COLO829 (cell line): ENCODE measurements at regions not wholly inside any gene's neighbourhood (a gene's known extent, or its start where the extent isn't known, plus 50 kb on each side); places are given as distances from the start of the nearest gene placed in this dataset.

Experiments used
- DNase-seq: peaks from one replicate; pipeline ENCODE4 v3.0.0; 2012; ENCODE audit warnings: low spot score

DNA sequence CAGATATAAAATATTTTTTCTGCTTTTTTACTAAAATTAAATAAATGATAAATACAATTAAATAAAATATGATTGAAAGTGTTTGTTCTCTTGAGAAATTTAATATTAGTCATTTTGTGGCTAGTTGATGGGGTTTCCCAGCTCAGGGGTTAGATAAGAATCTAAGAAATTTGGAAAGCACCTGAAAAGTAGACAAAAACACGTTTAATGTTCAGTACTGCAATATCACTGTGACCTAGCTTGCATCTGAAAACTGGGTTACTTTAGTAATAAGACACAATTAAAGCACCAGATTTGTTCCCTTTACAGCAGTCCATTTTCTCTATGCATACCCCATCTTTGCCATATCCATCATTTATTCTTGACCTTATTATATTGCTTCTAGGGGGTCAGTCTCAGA, 1454.8 kb upstream of the SPRY2 start:
- DNase-seq, result no peak

DNA sequence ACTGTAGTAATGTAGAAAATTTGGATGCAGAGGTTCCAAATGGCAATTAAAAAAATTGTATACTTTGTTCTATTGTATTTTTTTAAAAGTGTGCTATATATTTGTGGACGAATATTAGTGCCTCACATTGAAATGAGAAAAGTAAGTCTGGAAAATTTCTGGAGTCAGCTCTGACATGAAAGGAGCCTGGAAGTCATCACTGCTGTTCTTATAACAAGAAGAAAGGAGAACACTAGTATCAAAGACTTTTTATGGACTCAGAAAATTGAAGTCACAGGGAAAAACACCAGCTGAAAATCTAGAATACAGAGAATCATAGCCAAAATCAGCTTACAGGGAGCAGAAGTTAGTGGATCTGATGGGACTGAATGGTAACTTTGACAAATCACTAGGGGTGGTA, 1450.7 kb upstream of the SPRY2 start:
- DNase-seq, result no peak

DNA sequence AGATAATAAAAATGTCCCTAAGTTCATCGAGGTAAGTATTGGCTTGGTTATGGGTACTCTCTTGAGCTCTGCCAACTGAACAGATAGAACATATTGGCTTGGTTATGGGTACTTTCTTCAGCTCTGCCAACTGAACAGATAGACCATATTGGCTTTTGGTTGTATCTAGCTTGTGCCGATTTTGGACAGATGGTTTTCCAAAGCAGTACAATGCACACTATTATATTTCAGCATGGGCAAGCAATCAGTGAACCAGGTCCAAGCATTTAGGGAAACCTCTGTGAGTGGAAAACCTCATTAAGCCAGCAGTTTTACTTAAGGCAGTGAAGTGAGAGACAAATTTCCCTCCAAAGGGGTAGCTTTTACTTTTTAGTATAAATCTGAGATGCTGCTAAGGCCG, 1440.5 kb upstream of the SPRY2 start:
- no peak for DNase-seq

DNA sequence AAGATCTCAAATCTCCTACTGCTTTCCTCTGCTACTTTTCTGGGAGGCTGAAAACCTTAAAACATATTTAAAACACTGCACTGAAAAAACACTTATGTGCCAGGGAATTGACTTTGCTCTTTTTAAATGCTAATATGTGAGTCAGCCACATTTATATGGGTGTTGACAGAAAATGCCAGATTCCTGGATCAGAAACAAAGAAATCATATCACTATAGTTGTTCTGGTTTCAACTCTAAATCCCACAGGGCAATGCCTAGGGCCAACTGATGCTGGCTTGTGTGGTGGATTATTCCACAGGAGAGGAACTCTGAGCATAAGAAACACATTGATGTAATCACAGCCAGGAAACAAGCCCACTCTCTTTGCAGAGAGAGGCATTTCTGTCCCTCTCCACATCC, 1439.0 kb upstream of the SPRY2 start:
- DNase-seq, result peak; percentile 68

DNA sequence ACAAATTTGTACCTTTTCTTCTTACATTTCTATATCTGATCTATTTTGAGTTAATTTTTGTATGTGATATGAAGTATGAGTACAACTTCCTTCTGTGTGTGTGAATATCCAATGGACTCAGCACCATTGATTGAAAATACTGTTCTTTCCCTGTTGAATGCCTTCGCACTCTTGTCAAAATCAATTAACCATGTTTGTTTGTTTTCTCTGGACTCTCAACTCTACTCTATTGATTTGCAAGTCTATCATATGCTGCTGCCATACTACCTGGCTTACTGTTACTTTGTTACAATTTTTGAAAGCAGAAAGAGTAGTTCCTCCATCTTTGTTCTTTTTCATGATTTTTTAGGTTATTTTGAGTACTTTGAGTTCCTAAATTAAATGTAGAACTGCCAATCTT, 1437.4 kb upstream of the SPRY2 start:
- no peak for DNase-seq

DNA sequence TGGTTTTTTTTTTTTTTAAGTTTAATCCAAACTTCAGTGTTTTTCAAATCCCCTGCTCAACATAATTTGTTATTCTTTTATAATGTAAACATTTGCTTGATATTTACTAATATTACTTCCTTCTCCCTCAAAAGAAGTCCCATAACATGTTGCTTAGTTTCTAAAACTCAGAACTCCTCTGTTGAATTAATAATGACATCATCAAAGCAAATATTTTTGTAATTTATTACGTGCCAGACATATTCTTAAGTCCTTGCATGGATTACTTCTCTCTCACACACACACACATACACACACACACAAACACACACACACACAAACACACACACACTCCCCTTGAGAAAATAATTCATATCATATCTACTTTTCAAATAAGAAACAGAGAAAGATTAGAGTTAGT, 1432.3 kb upstream of the SPRY2 start:
- no peak for DNase-seq

DNA sequence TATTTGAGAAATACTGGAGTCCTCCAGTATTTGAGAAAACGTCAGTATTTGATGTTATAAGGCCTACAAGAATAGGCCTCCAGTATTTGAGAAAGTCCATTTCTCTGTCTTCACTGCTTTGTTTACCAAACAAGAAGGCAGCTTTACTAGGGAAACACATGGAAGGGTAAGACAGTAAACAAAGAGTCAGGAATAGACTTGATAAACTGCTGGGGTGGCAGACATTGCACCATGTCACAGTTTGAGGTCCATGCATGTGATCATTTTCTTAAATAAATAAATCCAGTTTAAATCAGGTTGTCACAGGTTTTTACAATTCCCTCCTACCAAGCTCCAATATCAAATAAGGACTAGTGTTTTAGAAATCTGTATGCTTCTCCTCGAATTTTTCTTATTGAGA, 1431.0 kb upstream of the SPRY2 start:
- no peak for DNase-seq

DNA sequence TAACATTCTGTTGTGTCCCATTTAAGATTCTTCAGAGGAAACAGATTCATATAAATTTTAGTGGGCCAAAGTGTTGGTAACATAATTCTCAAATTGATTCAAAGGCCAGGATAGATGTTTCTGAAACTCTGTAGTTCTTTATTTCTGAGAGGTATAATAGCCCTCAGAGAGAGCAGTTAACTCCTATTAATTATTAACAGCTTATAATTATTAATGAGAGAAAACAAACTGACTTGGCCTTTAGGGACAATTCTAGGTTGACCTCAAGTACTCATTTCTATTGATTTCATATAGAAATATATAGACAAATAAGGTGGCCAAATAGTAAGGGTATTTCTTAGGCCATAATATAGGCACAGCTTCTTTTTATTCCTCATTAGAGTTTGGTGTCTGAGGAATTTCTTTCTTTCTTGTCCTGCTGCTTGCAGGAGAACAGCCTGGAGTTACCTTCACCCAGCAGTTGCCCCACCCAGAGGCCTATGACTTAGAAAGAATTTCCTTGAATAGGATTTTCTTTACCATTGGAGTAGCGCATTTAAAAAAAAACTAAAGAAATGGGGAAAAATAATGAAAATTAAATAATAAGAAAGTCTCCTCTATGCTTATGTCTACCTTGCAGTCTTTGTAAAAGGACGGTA, 1430.1 kb upstream of the SPRY2 start:
- no peak for DNase-seq

DNA sequence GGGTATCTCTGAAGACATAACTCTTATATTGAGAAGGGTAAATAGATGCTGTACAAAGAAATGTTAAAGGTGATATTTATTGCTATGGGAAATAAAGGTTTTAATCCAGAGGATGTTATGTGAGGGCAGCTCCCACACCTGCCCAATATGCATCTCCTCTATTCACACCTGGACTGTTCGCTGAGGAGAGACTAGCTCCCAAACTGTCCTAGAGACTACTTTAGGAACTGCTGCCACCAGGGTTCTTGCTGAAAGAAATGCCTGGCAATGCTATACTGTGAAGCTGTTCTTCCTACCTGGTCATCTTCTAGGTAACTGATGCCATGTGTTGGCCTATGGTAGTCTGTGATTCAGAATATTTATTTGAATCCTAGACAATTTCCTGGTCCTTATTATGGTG, 1421.5 kb upstream of the SPRY2 start:
- no peak for DNase-seq

DNA sequence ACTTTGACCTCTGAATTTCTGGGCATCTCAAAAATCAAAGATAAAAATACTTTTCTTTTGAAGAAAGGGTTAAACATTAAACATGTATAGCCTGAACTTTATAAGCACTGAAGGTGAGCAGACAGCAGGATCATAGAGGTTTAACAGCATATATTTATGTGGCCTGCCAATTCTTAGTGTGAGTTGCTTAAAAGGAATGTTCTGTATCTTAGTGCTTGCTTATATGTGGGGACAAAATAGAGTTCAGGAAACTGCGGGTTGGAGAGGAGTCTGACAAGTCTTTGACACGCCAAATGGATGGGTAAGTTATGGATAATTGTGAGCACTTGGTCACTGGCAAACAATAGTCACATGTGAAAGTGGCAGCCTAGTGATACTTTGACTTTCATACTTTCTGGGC, 1419.4 kb upstream of the SPRY2 start:
- DNase-seq, result no peak

DNA sequence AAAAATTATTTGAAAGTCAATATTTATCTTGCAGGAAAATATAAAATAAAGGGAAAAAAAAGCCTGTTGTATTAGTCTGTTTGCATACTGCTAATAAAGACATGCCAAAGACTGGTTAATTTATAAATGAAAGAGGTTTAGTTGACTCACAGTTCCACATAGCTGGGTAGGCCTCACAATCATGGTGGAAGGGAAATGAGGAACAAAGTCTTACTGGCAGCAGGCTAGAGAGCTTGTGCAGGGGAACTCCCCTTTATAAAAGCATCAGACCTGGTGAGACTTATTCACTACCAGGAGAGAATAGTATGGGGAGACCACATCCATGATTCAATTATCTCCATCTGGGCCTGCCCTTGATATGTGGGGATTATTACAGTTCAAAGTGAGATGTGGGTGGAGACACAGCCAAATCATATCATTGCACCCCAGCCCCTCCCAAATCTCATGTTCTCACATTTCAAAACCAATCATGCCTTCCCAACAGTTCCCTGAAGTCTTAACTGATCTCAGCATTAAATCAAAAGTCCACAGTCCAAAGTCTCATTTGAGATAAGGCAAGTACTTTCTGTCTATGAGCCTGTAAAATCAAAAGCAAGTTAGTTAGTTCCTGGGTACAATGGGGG, 1416.5 kb upstream of the SPRY2 start:
- no peak for DNase-seq

DNA sequence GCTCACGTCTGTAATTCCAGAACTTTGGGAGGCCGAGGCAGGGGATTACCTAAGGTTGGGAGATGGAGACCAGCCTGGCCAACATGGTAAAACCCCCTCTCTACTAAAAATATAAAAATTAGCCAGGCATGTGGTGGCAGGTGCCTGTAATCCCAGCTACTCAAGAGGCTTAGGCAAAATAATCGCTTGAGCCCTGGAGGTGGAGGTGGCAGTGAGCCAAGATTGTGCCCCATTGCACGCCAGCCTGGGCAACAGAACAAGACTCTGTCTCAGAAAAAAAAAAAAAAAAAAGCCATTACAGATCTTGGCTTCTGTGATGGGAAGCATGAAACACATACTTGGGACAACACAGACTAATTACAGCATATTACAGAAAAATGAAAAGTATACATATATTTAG, 1404.5 kb upstream of the SPRY2 start:
- no peak for DNase-seq

DNA sequence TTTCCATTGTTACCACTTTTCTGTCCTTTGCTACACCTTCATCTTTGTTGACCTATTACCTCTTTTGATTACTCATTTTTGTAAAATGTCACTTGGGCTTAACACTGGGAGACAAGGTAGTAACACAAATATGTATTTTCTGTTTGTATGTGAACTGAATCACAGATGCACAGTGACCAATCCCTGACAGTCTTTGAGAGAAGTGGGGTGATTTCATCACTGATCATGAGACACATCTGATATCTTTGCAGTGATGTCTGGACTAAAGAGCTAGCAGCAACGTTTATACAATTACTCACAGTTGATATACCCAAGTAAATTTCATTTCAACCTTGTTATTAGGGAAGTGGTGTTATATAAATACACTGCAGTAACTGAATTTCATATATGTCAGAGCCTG, 1397.4 kb upstream of the SPRY2 start:
- no peak for DNase-seq

DNA sequence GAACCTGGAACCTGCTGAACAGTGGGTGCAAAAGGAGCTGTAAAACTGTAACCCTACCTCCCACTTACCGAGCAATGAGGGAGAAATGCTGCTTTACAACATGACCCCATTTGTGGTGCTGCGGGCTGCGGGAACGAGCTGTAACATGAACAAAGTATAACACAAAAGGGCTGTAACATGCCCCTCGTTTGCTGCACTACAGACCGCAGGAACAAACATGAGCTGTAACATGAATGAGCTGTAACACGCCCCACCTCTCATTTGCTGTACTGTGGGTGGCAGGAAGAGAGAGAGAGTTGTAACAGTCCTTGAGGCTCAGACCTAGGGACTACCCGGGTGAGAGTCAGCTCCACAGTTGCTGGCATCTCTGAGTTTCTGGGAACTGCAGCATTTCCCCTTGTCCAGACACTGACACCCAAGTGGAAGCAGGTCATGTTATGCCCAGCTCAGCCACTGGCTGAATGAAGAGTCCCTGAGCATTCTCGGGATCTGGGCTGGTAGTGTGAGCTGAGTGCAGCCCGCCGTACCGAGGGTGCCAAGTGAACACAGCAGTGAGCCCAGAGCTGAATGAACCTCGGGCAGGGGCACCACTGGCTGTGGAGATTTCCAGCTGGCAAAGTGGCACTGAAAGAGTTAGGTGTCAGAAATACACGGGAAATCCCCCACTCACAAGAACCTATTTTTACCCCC, 1385.3 kb upstream of the SPRY2 start:
- no peak for DNase-seq

DNA sequence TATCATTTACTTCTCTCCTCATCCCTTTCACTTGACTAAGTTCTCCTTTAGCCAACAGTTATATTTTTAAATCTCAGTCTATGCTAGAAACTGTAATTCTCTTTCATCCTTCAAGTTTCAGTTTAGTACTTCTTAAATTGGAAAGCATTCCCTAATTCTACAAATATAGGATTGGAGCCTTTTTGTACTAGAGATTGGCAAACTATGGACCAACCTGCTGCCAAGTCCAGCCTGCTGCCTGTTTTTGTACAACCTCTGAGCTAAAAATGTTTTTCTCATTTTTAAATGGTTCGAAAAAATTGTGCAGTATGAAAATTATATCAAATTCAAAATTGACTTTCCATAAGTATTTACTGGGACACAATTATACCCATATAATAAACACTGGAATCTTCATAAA, 1381.5 kb upstream of the SPRY2 start:
- no peak for DNase-seq

DNA sequence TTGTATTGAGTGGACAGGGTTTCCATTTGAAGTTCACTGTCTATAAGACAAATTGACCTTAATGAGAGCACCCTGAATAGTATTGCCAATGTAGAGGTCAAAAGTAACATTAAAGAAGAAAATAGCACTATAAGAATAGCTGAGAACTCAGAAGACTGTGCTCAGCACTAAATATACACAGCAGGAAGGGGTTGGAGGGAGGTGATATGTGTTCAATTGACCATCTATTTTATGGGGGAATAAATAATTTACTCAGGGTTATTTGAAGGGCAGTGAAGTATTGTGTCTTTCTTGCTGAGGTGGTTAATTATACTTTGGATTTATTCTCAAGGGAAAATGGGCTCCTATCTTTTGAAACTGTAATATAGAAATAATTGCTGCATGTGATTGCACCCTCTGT, 1380.5 kb upstream of the SPRY2 start:
- no peak for DNase-seq

DNA sequence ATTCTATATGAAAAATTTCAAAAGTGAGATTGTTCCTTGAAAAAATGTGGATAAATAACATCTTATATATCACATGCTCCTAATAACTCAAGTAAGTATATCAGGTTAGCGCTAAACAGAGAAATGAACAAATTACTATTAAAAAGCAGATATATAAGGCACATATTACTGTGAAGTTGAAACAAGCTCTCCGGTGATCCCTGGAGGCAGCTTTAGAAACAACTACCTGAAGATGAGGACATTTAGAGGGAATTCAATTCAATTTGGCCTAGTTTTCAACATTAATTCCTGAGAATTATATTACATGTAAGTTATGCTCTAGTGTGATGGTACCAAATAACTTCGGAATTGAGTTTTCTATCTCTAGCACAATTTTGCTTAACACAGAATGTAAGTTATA, 1373.6 kb upstream of the SPRY2 start:
- DNase-seq, result no peak

DNA sequence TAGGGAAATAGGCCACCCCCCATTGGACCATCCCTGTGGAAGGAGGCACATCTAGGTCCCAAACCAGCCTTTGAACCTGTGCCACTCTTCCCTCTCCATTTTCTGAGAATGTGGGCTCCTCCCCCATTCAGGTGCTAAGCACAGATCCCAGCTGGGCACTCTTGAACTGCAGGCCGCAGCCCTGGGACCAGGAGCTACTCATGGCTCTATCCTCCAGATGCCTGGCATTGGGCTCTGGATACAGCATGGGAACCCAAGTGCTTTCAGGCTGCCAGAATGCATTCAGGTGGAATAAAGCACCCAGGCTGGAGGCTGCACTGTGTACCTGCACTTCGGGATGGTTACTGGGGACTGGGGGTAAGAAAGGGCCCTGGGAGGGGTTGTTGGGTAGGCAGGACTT, 1372.3 kb upstream of the SPRY2 start:
- no peak for DNase-seq

DNA sequence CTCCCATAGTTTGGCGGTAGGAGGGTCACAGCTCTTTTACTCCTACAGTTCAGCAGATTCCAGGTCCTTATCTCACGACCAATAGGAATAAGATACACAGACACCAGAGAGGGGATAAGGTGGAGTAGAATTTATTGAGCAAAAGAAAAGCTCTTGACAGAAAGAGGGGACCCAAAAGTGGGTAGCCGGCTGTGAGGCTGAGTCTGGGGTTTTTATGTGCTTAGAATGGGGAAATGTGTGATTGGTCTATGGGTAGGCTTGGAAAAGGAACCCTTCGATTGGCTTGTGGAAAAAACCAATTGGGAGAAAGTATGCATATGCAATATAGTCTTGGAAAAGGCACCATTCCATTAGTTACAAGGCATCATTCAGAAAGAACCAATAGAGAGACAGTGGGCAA, 1356.9 kb upstream of the SPRY2 start:
- no peak for DNase-seq

DNA sequence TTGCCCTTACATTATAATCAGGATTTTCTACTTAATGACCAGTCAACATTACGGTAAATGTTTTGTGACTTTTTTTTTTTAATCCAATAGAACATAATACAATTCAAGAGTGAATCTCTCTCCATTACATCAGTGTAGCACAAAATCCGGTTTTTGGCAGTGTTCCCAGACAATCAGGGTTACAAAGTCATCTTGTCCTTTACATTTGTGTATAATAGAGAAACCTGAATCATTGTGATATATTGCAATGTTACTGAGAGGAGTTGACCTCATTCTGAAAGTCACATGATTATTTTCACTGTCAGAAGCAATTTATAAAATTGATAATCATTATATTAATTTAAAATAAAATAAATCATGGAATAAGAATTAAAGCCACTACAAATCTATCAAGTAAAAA, 1346.0 kb upstream of the SPRY2 start:
- peak; percentile 1 for DNase-seq

DNA sequence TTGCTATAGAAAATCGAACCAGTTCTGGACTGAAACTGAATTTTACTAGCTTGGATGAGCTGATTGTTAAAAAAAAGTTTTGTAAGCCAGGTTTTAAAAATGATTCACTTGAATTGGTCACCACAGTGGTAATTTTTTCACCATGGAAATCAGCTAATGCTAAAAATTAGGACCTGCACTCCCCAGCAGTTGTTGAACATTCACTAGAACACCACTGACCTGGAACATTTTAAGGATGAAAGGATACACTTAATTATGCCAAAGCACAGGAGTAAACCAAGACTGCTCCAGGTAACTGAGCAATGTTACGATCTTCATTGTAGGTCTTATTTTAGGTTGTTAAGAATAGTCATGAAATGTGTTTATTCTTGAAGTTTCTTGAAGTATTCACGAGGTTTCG, 1342.6 kb upstream of the SPRY2 start:
- DNase-seq, result no peak

DNA sequence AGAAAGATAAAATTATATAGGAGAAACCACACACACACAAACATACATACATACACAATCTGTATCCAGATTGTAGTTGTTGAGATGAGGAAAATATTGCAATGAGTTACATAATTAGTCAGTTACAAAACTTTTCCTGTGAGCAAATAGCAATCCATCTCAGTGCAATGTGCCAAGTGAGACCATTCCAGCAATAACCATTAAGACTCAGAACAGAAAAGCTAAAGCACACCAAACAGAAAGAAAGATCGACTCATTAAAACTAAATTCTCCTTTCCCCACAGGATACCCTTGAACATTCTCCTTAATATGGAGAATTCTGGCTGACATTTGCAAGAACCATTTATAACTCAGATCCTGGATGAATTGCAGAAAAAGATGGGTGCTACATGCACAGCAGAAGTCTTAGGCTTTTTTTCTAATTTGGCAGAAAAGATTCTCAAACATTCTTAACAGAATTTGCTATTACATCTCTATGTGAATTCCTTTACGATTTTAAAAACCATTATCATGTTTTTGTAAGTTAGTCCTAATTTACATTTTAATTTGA, 1341.2 kb upstream of the SPRY2 start:
- DNase-seq, result no peak

DNA sequence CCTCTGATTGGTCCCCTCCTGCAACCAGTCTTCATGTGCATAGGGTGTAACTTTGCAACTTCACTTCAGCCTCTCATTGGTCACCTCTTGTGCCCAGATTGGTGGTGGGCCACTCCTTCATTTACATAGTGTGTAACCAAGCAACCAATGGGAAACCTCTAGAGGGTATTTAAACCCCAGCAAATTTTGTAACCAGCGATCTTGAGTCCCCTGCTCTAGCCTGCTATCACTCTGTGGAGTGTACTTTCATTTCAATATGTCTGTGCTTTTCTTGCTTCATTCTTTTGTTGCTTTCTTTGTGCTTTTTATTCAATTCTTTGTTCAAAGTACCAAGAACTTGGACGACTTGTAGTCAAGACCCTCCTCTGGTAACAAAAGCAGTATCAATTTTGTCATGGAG, 1336.9 kb upstream of the SPRY2 start:
- DNase-seq, result no peak

DNA sequence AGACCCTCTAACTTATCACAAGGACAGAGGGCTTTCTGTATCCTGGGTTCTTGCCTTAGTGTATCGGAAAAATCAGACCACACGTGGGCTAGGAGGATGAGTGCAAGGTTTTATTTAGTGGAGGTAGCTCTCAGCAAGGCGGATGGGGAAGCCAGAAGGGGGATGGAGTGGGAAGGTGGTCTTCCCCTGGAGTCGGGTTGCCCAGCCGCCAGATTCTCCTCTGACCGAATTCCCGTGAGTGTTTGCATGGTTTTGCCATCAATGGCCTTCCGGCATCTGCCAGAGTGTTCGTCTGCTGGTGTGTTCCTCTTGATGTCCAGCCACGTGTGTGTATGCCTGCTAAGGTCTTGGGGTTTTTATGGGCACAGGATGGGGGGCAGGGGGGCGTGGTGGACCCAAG, 1335.1 kb upstream of the SPRY2 start:
- DNase-seq, result no peak
